GM12878 (cell line): ENCODE measurements at regions not wholly inside any gene's neighbourhood (a gene's known extent, or its start where the extent isn't known, plus 50 kb on each side); places are given as distances from the start of the nearest gene placed in this dataset.

ENCODE experiments used
- BCL11A ChIP-seq: IDR thresholded peaks from 2 replicates; pipeline ENCODE4 v1.6.1; 2011; ENCODE audit warnings: low read depth, low read length
- CBFB ChIP-seq: IDR thresholded peaks from 2 replicates; pipeline ENCODE4 v1.6.1; 2016; ENCODE audit warnings: antibody characterized with exemption, low read depth
- CEBPB ChIP-seq, 2 experiments: fragments of 150-350 bp in 1 of 2; IDR thresholded peaks; 2 replicates each; pipeline ENCODE4 v1.6.1; 2012 to 2014; ENCODE audit warnings: low read depth in 2 of 2, low read length in 2 of 2, borderline replicate concordance in 1 of 2, inconsistent platforms in 1 of 2
- CREM ChIP-seq: IDR thresholded peaks from 2 replicates; pipeline ENCODE4 v1.6.1; 2014; ENCODE audit warnings: antibody characterized with exemption, low read depth
- EP300 ChIP-seq, 2 experiments: fragments of 150-350 bp in 1 of 2; IDR thresholded peaks; 2 replicates each; pipeline ENCODE4 v1.6.1; 2011 to 2012; ENCODE audit warnings: low read depth in 2 of 2, low read length in 2 of 2, borderline replicate concordance in 1 of 2, improper control_type of control experiment in 1 of 2, inconsistent platforms in 1 of 2; ENCODE audit not compliant: control insufficient read depth in 1 of 2
- HDAC2 ChIP-seq: fragments of 200-600 bp; sonication (generic); IDR thresholded peaks from 2 replicates; pipeline ENCODE4 v1.6.1; 2017
- KAT2A ChIP-seq: conservative IDR thresholded peaks from 2 replicates; pipeline ENCODE4 v1.6.1; 2011; ENCODE audit warnings: low read depth, low read length; ENCODE audit not compliant: control insufficient read depth
- KDM1A ChIP-seq: fragments of 200-600 bp; sonication (generic); IDR thresholded peaks from 2 replicates; pipeline ENCODE4 v1.6.1; 2016; ENCODE audit warnings: borderline replicate concordance
- LARP7 ChIP-seq: fragments of 450-650 bp; IDR thresholded peaks from 2 replicates; pipeline ENCODE4 v1.6.1; 2017; ENCODE audit warnings: mild to moderate bottlenecking
- MEF2B ChIP-seq: fragments of 450-650 bp; IDR thresholded peaks from 2 replicates; pipeline ENCODE4 v1.6.1; 2018; ENCODE audit warnings: mild to moderate bottlenecking, moderate library complexity; ENCODE audit not compliant: partially characterized antibody, poor library complexity, severe bottlenecking
- PML ChIP-seq: IDR thresholded peaks from 2 replicates; pipeline ENCODE4 v1.6.1; 2012; ENCODE audit warnings: low read length, inconsistent platforms
- POLR2AphosphoS2 ChIP-seq: IDR thresholded peaks from 2 replicates; pipeline ENCODE4 v1.6.1; 2011; ENCODE audit warnings: low read depth, mild to moderate bottlenecking, low read length, improper control_type of control experiment, moderate library complexity
- RBBP5 ChIP-seq: fragments of 200-600 bp; sonication (generic); conservative IDR thresholded peaks from 2 replicates; pipeline ENCODE4 v1.6.1; 2016
- TARDBP ChIP-seq: IDR thresholded peaks from 2 replicates; pipeline ENCODE4 v1.6.1; 2016; ENCODE audit warnings: borderline replicate concordance
- TBL1XR1 ChIP-seq: IDR thresholded peaks from 2 replicates; pipeline ENCODE4 v1.6.1; 2012; ENCODE audit warnings: low read depth, low read length, improper control_type of control experiment
- WRNIP1 ChIP-seq: IDR thresholded peaks from 2 replicates; pipeline ENCODE4 v1.6.1; 2011; ENCODE audit warnings: low read depth, low read length, improper control_type of control experiment, borderline replicate concordance
- YBX1 ChIP-seq: fragments of 450-650 bp; IDR thresholded peaks from 2 replicates; pipeline ENCODE4 v1.6.1; 2016; ENCODE audit warnings: antibody characterized with exemption
- ZBED1 ChIP-seq: IDR thresholded peaks from 2 replicates; pipeline ENCODE4 v1.6.1; 2016; ENCODE audit warnings: borderline replicate concordance
- ZNF207 ChIP-seq: fragments of 450-650 bp; IDR thresholded peaks from 2 replicates; pipeline ENCODE4 v1.6.1; 2014; ENCODE audit warnings: antibody characterized with exemption, mild to moderate bottlenecking, borderline replicate concordance
- ZSCAN29 ChIP-seq: fragments of 450-650 bp; IDR thresholded peaks from 2 replicates; pipeline ENCODE4 v1.6.1; 2017; ENCODE audit warnings: mild to moderate bottlenecking, moderate library complexity
- ZZZ3 ChIP-seq: IDR thresholded peaks from 2 replicates; pipeline ENCODE4 v1.6.1; 2011; ENCODE audit warnings: low read depth; ENCODE audit not compliant: control insufficient read depth, insufficient read length
- TF ChIP-seq, protein P1 (sequence below): fragments of 450-650 bp; conservative IDR thresholded peaks from 2 replicates; pipeline ENCODE4 v1.6.1; 2017; ENCODE audit warnings: mild to moderate bottlenecking, moderate library complexity
- TF ChIP-seq, protein P2 (sequence below): IDR thresholded peaks from 2 replicates; pipeline ENCODE4 v1.6.1; 2011; ENCODE audit warnings: mild to moderate bottlenecking, low read depth, low read length, moderate library complexity; ENCODE audit not compliant: insufficient replicate concordance
- TF ChIP-seq, protein P3 (sequence below): fragments of 450-650 bp; IDR thresholded peaks from 2 replicates; pipeline ENCODE4 v1.6.1; 2016; ENCODE audit warnings: mild to moderate bottlenecking
- TF ChIP-seq, protein P4 (sequence below): fragments of 450-650 bp; IDR thresholded peaks from 2 replicates; pipeline ENCODE4 v1.6.1; 2017; ENCODE audit warnings: low read depth, mild to moderate bottlenecking, moderate library complexity
- TF ChIP-seq, protein P5 (sequence below): IDR thresholded peaks from 2 replicates; pipeline ENCODE4 v1.6.1; 2012; ENCODE audit warnings: low read length, inconsistent platforms

DNA sequence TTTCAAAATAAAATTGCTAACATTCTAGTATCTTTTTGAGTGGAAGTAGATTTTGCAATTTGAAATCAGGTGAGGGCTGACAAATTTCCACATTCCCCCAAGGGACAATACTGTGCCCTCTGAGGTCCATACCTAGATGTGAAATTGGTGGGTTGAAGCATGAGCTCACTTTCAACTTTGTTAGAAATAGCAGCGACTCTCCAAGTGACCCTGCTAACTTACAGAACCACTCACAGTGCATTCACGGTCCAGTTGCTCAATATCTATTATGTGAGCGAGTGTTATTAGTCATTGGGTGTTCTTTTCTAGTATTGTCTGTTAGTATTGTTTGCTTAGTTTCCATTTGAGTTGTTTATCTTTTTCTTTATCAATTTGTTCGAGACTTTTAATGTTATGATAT is 53.6 kb upstream of the ASB17 start (continued):
- TF ChIP-seq, protein P1, sequence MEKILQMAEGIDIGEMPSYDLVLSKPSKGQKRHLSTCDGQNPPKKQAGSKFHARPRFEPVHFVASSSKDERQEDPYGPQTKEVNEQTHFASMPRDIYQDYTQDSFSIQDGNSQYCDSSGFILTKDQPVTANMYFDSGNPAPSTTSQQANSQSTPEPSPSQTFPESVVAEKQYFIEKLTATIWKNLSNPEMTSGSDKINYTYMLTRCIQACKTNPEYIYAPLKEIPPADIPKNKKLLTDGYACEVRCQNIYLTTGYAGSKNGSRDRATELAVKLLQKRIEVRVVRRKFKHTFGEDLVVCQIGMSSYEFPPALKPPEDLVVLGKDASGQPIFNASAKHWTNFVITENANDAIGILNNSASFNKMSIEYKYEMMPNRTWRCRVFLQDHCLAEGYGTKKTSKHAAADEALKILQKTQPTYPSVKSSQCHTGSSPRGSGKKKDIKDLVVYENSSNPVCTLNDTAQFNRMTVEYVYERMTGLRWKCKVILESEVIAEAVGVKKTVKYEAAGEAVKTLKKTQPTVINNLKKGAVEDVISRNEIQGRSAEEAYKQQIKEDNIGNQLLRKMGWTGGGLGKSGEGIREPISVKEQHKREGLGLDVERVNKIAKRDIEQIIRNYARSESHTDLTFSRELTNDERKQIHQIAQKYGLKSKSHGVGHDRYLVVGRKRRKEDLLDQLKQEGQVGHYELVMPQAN = no peak
- no peak for TF ChIP-seq POLR2AphosphoS2
- TF ChIP-seq, protein P2, sequence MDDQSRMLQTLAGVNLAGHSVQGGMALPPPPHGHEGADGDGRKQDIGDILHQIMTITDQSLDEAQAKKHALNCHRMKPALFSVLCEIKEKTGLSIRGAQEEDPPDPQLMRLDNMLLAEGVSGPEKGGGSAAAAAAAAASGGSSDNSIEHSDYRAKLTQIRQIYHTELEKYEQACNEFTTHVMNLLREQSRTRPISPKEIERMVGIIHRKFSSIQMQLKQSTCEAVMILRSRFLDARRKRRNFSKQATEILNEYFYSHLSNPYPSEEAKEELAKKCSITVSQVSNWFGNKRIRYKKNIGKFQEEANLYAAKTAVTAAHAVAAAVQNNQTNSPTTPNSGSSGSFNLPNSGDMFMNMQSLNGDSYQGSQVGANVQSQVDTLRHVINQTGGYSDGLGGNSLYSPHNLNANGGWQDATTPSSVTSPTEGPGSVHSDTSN = no peak
- TF ChIP-seq, protein P3, sequence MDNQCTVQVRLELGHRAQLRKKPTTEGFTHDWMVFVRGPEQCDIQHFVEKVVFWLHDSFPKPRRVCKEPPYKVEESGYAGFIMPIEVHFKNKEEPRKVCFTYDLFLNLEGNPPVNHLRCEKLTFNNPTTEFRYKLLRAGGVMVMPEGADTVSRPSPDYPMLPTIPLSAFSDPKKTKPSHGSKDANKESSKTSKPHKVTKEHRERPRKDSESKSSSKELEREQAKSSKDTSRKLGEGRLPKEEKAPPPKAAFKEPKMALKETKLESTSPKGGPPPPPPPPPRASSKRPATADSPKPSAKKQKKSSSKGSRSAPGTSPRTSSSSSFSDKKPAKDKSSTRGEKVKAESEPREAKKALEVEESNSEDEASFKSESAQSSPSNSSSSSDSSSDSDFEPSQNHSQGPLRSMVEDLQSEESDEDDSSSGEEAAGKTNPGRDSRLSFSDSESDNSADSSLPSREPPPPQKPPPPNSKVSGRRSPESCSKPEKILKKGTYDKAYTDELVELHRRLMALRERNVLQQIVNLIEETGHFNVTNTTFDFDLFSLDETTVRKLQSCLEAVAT = peak; percentile 20; the same call in 1 of the 2 replicates
- TF ChIP-seq PML = peak; percentile 70
- TF ChIP-seq, protein P4, sequence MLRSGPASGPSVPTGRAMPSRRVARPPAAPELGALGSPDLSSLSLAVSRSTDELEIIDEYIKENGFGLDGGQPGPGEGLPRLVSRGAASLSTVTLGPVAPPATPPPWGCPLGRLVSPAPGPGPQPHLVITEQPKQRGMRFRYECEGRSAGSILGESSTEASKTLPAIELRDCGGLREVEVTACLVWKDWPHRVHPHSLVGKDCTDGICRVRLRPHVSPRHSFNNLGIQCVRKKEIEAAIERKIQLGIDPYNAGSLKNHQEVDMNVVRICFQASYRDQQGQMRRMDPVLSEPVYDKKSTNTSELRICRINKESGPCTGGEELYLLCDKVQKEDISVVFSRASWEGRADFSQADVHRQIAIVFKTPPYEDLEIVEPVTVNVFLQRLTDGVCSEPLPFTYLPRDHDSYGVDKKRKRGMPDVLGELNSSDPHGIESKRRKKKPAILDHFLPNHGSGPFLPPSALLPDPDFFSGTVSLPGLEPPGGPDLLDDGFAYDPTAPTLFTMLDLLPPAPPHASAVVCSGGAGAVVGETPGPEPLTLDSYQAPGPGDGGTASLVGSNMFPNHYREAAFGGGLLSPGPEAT = peak; percentile 58
- TF ChIP-seq CBFB = peak; percentile 57; the same call in 1 of the 2 replicates
- TF ChIP-seq CEBPB (IDR thresholded peaks at IDR 0.05; ENCODE audit: borderline replicate concordance in 1 of 2, low read depth in 2 of 2, low read length in 2 of 2) = peak; percentile 79 to 97; a peak in 2 of 4 replicates
- peak; percentile 95 for TF ChIP-seq ZBED1
- TF ChIP-seq ZNF207 = no peak
- TF ChIP-seq ZZZ3 = no peak
- TF ChIP-seq, protein P5, sequence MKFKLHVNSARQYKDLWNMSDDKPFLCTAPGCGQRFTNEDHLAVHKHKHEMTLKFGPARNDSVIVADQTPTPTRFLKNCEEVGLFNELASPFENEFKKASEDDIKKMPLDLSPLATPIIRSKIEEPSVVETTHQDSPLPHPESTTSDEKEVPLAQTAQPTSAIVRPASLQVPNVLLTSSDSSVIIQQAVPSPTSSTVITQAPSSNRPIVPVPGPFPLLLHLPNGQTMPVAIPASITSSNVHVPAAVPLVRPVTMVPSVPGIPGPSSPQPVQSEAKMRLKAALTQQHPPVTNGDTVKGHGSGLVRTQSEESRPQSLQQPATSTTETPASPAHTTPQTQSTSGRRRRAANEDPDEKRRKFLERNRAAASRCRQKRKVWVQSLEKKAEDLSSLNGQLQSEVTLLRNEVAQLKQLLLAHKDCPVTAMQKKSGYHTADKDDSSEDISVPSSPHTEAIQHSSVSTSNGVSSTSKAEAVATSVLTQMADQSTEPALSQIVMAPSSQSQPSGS = peak; percentile 97
- no peak for TF ChIP-seq HDAC2
- no peak for TF ChIP-seq WRNIP1
- no peak for TF ChIP-seq YBX1
- no peak for TF ChIP-seq ZSCAN29
- peak; percentile 91 for TF ChIP-seq CREM
- no peak for TF ChIP-seq KAT2A
- TF ChIP-seq RBBP5 = no peak
- peak in 1 of 2 experiments; percentile 50; a peak in 1 of 4 replicates for TF ChIP-seq EP300 (IDR thresholded peaks at IDR 0.05; ENCODE audit: borderline replicate concordance in 1 of 2, control insufficient read depth in 1 of 2, low read depth in 2 of 2, low read length in 2 of 2)
- TF ChIP-seq TBL1XR1 = peak; percentile 60; the same call in 1 of the 2 replicates
- TF ChIP-seq BCL11A = peak; percentile 93
- TF ChIP-seq KDM1A = no peak
- peak; percentile 99 for TF ChIP-seq MEF2B
- TF ChIP-seq LARP7 = no peak
- TF ChIP-seq TARDBP = no peak
